HG03039 (cell line): ENCODE measurements at regions not wholly inside any gene's neighbourhood (a gene's known extent, or its start where the extent isn't known, plus 50 kb on each side); places are given as distances from the start of the nearest gene placed in this dataset.

Experiments used
- ATAC-seq: cut with Tn5 transposase; IDR thresholded peaks from one replicate; pipeline ENCODE4 v1.9.1; 2021; ENCODE audit warnings: mild to moderate bottlenecking, moderate library complexity; ENCODE audit not compliant: unreplicated experiment

DNA sequence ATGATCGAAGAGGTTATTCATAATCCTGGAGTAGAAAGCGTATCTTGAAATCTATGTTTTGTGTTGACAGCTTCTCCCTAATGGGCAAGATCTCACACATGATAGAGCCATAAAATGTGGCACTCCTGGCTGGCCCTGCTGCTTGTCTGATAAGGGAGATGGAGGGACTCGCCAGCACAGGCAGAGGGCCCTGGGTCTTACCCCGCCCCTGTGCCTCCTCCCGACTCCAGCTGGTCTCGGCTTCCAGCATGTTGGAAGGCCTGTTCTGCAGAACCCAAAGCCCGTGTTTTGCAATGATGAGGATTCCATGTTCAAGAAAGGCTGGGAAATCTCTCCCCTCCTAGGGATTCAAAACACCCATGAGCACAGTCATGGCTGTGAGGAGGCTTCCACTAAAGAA lies 106.7 kb upstream of the SDK2 start:
- no peak for ATAC-seq

DNA sequence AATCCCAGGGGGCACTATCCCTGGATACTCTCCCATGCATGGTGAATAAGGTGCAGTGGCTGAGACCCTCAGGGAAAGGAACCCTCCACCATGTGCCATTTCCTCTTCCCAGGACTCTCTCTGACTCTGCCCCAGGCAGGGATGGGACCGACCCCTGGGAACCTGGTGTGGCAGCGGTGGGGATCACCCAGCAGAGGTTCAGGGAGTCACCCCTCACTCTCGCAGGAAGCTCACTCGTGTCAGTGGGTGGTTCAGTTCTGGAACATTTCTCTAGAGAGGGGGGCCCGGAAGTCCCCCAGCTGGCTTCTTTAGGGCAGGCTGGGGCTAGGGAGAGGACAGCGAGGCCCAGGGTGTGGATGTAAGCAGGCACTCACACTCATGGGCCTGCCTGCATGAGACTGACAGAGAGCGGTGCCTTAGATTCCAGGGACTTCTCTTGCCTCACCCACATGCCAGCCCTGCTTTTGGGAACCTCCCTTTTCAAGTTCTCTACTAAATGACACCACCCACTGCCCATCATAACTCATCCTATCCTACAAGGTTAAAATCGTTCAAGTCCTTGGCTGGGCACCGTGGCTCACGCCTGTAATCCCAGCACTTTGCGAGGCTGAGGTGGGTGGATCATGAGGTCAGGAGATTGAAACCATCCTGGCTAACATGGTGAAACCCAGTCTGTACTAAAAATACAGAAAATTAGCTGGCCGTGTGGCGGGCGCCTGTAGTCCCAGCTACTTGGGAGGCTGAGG lies 109.7 kb upstream of the SDK2 start:
- no peak for ATAC-seq

DNA sequence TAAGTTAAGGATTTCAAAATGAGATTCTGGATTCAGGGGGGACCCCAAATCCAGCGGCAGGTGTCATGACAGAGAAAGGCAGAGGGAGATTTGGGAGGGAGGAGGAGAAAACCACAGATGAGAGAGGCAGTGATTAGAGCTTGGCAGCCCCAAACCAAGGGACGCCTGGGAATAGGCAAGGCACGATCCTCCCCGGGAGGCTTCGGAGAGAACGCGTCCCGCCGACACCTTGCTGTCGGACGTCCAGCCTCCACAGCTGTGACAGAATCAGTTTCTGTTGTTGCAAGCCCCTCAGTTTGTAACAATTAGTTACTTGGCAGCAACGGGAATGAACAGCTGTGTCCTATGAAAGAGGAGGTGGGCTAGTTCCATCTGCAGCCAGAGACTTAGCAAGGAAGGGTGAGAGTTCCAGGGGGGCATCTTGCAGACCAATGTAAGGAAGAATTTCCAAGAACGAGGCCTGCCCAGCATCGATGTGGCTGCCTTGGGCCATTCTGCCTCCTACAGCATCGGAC lies 110.7 kb upstream of the SDK2 start:
- no peak for ATAC-seq

DNA sequence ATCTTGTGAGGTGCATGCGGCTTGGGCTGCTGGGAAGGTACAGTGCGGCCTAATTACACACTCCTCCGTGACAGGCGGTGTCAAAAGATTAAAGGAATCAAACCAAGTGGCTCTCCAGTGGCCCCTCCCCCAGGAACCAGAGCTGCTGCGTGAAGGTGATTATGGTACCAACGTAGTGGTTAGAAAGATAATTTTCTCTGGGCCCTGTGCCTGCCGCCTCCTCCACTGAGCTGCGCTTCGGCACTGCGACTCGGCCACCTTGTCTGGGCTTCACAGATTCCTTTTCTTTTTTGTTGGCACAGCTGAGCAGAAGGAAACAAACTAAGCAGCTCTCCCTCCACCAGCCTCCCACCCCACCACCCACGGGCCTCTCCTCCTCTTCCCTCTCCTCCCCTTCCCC lies 113.2 kb upstream of the SDK2 start:
- ATAC-seq, result no peak

DNA sequence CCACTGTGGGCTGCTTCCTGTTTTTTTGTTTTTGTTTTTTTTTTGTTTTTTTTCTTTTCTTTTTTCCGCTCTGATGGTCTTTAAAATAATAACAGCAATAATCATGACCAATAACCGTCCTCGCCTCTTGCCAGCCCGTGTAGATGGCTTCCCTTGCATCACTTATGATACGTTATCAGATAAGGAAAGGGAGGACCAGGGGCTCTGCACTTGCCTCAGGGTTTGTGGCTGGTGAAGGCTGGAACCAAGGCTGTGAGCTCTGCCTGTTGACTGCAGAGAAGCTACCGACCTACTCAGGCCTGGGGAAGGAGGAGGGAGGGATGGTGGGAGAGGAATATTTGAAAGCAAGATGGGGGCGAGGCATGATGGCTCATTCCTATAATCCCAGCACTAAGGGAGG lies 114.0 kb upstream of the SDK2 start:
- no peak for ATAC-seq

DNA sequence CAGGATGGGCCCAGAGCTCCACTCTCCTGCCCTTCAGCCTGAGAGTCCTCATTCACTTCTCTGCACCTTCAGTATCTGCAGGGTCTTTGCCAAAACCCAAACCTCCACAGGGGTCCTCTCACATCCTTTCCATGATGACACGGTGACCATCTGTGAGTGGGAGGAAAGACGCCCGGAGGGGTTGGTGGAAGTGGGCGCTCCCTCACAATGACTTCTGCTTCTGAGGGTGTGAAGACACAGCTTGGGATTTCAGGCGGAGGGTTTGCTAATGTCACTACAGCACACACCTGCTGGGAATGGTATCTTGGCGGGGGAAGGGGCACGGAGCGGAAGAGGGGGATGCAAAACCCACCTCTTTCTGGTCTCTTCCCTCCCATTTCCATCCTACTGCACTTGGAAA lies 115.1 kb upstream of the SDK2 start:
- ATAC-seq, result no peak

DNA sequence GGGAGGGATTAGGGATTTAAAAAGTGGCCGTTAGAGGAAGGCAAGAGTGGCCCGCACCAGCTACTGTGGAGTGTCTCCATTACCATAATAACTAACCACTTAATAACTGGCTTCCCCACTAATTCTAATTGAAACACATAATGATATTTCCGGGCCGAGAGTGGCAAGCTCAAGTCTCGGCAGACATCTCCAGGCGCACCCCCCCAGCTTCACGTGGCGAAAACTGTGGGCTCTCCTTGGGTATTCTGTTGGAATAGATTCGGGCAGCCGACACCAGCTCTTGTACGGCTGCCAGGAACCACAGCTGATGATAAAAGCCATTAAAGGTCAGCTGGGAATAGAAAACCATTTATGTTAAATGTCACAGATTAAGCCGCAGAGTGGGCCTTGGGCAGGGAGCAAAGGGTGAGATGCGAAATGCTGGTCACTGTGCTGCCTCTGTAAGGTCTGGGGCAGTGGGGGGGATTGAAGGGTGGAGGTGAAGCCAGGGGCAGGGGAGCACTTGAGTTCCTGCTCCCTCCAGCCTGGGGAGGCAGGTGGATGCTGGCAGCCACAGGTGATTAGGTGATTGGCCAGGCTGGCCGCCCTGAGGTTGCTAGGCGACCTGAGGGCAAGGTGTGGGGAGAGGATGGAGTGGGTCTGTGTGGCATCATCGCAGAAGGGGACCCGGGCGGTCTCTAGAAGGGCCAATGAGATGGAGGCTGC lies 115.6 kb upstream of the SDK2 start:
- ATAC-seq, result no peak

DNA sequence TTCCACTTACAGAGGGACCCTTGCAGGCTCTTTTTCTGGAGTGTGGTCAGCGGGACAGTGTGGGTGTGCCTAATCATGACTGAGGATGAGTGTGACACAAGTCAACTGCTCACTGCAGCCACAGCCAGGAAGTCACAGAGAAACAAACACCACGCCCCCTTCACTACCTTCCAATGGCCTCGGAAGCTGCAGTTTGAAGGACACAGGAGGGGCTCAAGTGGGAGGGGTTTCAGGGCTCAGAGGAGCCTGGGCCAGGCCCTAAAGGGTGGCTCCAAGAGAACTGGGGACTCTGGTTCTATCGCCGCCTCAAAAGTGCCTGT lies 116.2 kb upstream of the SDK2 start:
- no peak for ATAC-seq

DNA sequence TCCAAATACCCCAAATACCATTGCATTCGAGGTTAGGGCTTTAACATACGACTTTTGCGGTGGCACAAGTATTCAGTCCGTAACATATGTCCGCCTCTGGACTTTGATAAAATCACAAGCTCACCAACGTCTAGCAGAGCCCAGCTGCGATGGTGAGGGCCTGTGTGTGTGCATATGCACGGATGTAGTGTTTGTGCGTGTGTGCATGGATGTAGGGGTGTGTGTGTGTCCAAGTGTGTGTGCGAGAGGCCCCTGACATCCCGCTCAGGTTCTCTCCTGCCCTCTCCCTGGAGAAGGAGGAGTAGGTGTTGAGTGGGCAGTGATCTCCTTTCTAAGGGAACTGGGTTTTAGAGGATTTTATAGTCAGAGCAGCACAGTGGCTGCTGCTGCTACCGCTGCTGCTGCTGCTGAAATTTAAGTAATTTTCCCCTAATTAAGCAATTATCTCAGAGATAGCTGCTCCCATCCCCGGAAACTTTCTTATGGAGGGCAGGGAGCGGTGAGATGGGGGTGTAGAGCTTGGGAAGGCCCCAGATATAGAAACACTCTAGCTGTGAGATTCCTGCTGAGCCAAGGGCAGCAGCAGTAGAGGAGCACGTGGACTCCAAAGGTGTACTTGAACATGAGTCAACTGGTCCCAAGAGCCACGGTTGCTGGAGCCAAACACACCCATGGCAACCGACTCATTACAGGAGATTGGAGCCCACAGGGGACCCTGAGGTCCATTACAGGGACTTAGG lies 121.7 kb upstream of the SDK2 start:
- ATAC-seq, result no peak

DNA sequence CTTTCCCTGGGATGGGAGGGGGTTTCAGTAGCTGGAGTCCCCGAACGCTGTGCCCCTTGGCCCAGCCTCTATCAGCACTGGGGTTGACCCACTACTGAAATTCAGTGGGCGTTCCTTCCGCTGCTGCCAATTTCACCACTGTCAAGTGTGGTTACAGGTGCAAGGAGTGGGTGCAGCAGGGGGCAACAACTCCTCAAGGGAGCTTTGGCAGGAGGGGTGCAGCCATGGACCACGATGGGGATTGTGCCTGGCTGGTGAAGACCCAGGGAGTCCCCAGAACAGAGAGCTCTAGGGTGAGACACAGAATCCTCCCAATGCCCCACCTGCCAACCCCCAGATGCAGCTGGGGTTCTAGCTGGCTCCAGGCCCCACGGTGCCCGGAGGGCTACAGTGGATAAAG lies 123.5 kb upstream of the SDK2 start:
- ATAC-seq, result no peak

DNA sequence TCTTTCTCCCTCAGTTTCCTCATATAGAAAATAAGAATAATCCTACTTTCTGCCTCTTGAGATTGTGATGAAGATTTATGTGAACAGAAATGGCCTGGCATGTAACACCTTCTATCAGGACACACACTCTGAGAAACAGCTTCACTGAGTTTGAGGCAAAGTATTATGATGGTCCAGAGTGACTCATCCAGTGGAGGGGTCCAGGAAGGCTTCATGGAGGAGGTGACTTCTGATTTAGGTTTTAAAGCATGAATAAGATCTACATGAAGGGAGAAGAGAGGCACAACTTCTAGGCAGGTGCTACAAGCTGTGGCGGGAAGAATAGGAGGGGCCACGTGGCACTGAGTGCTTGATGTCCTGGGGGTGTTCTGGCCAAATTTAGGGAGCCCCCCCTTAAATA lies 124.4 kb upstream of the SDK2 start:
- no peak for ATAC-seq

DNA sequence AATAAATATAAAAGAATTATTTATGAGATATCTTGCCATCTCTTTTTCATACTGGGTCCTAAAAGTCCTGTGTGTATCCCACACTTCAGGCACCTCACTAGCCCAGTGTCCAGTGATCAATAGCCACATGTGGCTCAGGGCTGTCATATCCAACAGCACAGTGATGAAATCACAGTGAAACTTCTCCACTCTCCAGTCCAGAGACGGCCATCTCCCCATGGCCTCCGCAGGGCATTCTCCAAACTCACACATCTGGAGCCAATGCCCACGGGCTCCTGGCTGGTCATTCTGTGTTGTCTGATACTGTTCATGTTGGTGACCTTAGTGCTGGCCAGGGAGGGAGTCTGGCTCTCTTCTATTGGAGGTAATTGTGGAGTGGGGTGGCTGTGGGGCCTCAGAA lies 125.2 kb upstream of the SDK2 start:
- no peak for ATAC-seq

DNA sequence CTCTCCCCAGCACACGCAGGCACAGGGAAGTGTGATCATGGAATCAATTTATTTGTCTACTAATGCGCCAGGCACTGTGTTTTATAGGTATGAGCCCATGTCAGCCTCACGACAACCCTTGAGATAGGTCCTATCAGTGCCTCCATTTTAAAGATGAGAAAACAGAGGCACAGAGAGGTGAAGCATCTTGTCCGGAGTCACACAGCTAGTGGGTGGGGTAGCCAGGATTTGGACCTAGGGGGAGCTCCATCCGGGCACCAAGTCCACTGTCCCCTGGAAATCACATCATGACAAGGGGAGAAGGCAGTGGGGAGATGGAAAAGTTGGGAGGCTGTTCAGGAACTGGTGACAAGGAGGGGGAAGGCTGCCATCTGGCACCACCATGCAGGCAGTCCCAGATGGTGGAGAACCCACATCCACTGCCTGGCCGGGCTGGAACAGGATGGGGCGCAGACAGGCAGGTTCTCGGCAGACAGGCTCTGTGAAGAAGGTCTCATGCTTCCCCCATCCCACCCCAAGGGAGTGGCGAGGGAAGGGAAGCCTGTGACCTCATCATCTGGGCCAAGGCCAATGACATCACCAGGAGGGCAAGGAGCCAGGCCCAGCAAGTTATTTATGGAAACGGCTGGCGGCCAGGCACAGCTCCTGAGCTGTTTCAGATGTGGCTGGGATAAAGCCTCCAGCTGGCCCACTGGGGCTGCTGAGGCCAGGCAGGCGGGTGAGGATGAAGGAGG lies 126.0 kb upstream of the SDK2 start:
- ATAC-seq, result no peak

DNA sequence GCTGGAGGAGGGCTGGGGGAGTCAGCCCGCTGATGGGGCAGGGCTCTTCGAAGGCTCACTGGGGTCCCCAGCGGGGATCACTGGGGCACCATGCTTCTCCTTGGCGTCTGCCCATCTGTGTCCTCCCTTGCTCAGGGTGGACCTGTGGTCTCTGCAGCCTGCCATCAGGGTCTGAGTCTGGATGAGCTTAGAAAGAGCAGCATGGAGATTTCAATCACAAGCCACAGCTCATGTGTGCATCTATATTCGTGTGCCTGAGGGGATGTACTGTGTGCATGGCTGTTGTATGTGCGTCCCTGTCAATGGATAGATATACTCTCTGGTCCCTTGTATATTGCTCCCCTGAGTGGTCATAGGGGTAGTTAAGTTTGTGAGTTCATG lies 126.6 kb upstream of the SDK2 start:
- no peak for ATAC-seq

DNA sequence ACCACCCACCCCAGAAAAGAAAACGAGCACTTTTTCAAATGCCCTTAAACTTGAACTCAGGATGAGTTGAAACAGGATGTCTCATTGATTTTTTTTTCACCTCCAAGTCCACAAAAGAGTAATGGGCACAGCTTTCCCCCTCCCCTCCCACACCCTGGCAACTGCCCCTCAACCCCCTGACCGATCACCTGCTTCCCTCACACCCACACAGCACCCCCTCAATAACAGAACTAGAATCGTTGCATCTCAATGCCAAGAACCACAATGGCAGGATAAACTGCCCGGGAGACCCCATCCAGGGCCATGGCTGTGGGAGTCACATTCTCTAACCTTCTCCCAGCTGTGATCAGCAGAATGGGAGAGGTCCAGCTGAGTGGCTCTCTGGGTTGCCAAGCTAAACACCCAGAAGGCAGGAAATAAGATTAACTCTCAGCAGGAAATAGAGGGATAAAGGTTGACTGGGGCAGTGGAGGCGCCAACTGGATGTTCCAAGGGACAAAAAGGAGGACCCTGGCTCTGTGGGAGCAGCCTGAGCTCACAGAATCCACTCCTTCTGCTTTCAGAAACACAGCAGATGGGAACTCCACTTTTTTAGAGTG lies 128.0 kb upstream of the SDK2 start:
- ATAC-seq, result no peak

DNA sequence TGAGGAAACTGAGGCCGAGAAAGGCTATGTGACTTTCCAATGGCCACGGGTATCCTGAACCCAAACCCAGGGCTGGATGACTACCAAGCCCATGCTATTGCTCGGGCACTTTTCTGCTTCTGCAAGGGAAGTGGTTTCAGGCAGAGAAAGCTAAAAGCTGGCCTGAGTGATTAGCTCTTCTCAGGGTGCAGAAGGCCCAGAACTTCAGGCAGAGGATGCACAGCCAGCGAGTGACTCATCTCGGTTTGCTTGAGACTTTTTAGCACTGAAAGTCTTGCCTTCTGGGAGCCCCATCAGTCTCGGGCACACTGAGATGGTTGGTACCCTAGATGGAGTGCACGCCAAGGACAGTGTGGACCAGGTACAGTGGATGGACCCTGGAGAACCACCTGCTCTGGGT lies 129.5 kb upstream of the SDK2 start:
- no peak for ATAC-seq

DNA sequence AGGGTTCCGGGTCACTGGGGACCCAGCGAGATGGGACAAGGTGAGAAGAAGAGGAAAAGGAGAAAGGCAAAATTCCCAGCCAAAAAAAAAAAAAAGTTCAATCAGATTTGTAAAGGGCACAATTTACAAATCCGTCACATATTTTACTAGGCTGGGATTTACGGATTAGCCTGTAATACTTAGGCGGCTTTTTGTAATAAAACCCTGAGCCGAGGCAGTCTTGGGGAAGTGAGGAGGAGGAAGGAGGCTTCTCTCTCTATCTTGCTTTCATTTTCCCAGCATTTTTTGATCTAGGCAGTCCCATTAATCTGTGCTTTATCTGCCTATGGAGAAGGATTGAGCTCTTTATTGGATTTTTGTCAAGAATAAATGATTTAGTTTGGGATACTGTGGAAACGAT lies 130.6 kb upstream of the SDK2 start:
- ATAC-seq, result no peak

DNA sequence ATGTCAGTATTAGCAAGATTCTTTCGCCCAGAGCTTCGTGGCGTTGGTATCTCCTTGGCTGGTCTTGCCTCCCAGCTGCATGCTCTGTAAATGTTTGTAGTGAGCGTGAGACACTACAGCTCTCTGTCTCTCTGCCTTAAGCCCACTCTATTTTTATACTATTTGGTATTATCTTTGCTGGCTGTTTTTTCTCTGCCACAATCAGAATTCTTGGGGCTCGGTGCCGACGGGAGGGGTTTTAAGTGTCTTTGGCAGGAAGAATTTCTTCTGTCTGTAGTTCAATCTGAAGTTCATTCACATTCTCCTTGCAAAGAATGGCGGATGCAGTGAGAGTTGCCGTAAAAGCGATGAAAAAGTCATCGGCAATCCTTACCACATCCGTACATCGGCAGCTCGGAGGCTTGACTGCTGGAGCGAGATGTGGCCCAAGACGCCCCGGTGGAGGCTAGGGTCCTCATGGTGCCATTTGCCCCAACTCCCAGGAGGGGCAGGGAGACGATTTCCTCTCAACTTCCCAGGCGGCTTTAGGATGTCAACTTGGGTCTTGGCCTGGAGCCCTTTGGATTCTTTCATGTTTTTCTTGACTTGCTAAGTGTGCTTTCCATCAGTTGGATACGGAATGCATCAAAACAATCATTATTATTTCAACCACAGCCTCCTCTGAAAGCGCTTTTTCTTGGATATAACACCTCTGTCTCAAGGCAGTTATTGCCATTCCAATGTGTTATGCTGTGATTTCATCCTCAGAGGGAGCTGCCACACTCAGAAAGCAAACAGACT lies 132.3 kb upstream of the SDK2 start:
- ATAC-seq, result no peak

DNA sequence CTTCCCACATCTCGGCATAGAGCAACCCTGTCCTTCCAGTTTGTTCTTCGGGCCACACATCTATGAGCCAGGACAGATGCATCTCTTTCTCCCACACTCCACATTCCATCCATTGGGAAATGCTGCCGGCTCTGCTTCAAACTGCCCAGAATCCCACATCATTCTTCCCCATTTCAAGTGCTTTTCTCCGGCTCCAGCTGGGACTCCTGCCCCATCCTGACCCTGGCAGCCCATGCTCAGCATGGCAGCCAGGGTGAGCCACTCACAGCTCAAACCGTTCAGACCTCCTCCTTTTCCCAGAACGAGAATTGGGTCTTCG lies 132.8 kb upstream of the SDK2 start:
- no peak for ATAC-seq

DNA sequence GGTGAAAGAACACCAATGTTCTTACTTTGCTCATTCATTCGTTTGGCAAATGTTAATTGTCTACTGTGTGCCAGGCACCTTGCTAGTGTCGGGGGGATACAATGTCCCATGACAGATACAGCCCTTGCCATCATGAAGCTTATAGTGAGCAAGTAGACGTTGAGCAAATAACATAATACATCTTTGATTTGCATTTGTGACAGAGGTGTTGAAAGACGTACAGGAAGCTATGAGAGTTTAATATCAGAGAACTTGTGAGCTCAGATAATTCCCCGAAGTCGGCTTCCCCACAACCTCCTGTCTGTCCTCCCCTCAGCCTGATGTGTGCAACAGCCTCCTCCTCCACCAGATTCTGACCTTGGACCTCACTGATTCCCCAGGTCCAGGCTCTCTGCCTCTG lies 138.0 kb upstream of the SDK2 start:
- no peak for ATAC-seq
